T-cell (primary cell): ENCODE measurements at regions not wholly inside any gene's neighbourhood (a gene's known extent, or its start where the extent isn't known, plus 50 kb on each side); places are given as distances from the start of the nearest gene placed in this dataset.
"Not testable (repeated sequence)": the region's sequence is repeated elsewhere in the genome, so short reads cannot be mapped to it uniquely, and the experiment has no call there.

Experiments
- ATAC-seq, 4 experiments: fragments of 200-7000 bp in 3 of 4; fragments of 150-1000 bp in 1 of 4; cut with Tn5 transposase; replicated peaks in 1 of 4; 1 replicate in 3 of 4; 2 replicates in 1 of 4; pipeline ENCODE4 v1.10.0; 2021; ENCODE audit warnings: moderate library complexity in 3 of 4, mild to moderate bottlenecking in 2 of 4, moderate number of reproducible peaks in 1 of 4
- CTCF ChIA-PET, 2 donors: fragments of 300-600 bp; sonication (Branson Sonifier 250); formaldehyde crosslinking; loops; one replicate each; lab custom pipeline; 2022; ENCODE audit warnings: antibody characterized with exemption in 2 of 2; lab: Charles Lee
- POLR2A ChIA-PET, 2 donors: fragments of 300-600 bp; sonication (Branson Sonifier 250); formaldehyde crosslinking; loops; one replicate each; lab custom pipeline; 2022; ENCODE audit warnings: antibody characterized with exemption in 2 of 2; lab: Charles Lee
- DNase-seq, 35 experiments: peaks; one replicate each; pipeline versions ENCODE4 v3.0.0 to v3.0.0-alpha.2; 2013 to 2023
- H3K27ac ChIP-seq: one replicate; pipeline ENCODE4 v1.5.1; 2013; ENCODE audit warnings: low read length
- H3K27me3 ChIP-seq, 2 experiments: replicated peaks in 1 of 2; 1 replicate in 1 of 2; 2 replicates in 1 of 2; pipeline versions ENCODE4 v1.6.1 to v1.7.0; 2013; ENCODE audit warnings: low read length in 1 of 2, mixed read lengths in 1 of 2; ENCODE audit not compliant: control insufficient read depth in 2 of 2, insufficient read depth in 2 of 2; ENCODE audit errors: extremely low read depth in 1 of 2
- H3K36me3 ChIP-seq, 2 donors: 1 replicate in 1 of 2; 2 replicates in 1 of 2; pipeline versions ENCODE4 v1.6.1 to v1.7.0; 2013; ENCODE audit warnings: low read length in 1 of 2; ENCODE audit not compliant: control insufficient read depth in 2 of 2, insufficient read depth in 1 of 2; ENCODE audit errors: extremely low read depth in 1 of 2
- H3K4me1 ChIP-seq, 2 experiments: 1 replicate in 1 of 2; 2 replicates in 1 of 2; pipeline versions ENCODE4 v1.6.1 to v1.7.0; 2013; ENCODE audit warnings: low read length in 2 of 2, mixed read lengths in 1 of 2; ENCODE audit not compliant: insufficient read depth in 2 of 2, control insufficient read depth in 1 of 2; ENCODE audit errors: extremely low read depth in 1 of 2
- H3K4me3 ChIP-seq, 2 donors: 1 replicate in 1 of 2; 2 replicates in 1 of 2; pipeline versions ENCODE4 v1.5.1 to v1.7.0; 2013; ENCODE audit warnings: mild to moderate bottlenecking in 2 of 2, low read length in 1 of 2, moderate library complexity in 1 of 2; ENCODE audit not compliant: control insufficient read depth in 1 of 2; ENCODE audit errors: extremely low read depth in 1 of 2
- H3K9me3 ChIP-seq: 2 replicates; pipeline ENCODE4 v1.7.0; 2013
- H3K27ac Mint-ChIP-seq, 2 donors: one replicate each; pipeline ENCODE4 v1.8.0; 2020 to 2021; ENCODE audit warnings: mild to moderate bottlenecking in 2 of 2, mixed read lengths in 2 of 2
- H3K27me3 Mint-ChIP-seq, 2 donors: one replicate each; pipeline ENCODE4 v1.8.0; 2021 to 2022; ENCODE audit warnings: mixed read lengths in 2 of 2
- H3K36me3 Mint-ChIP-seq: one replicate; pipeline ENCODE4 v1.8.0; 2021; ENCODE audit warnings: mixed read lengths
- H3K4me1 Mint-ChIP-seq, 3 donors: one replicate each; pipeline ENCODE4 v1.8.0; 2020 to 2022; ENCODE audit warnings: mixed read lengths in 3 of 3, mild to moderate bottlenecking in 1 of 3
- H3K4me3 Mint-ChIP-seq, 3 donors: one replicate each; pipeline ENCODE4 v1.8.0; 2020 to 2022; ENCODE audit warnings: mild to moderate bottlenecking in 3 of 3, mixed read lengths in 3 of 3, moderate library complexity in 3 of 3
- H3K9me3 Mint-ChIP-seq, 3 donors: one replicate each; pipeline ENCODE4 v1.8.0; 2020 to 2022; ENCODE audit warnings: mixed read lengths in 3 of 3
- WGBS: methylation state at CpG from one replicate; pipeline ENCODE4 v1.1.5; 2013; ENCODE audit warnings: missing lambda C conversion rate; ENCODE audit not compliant: insufficient coverage; 5-methylcytosine and 5-hydroxymethylcytosine counted together

DNA sequence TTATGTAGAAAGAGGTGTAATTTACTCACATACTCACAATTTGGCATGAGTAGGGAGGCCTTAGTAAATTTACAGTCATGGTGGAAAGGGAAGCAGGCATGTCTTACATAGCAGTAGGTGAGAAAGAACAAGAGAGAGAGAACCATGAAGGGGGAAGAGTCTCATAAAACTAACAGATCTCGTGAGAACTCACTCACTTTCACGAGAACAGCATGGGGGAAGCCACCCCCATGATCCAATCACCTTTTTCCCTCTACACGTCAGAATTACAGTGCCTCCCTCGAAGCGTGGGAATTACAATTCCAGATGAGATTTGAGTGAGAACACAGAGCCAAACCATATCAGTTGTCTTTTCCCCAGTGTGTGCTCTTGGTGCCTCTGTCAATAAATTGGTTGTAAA lies 855.3 kb downstream of the TBL1XR1 start:
- Histone ChIP-seq H3K4me1 (no peaks in the 10 kb centered on the region), H3K27ac (no peak overlapping the region), H3K27me3 (no peaks in the 10 kb centered on the region), H3K36me3 (no peaks in the 10 kb centered on the region), H3K4me3 (no peak overlapping the region), H3K9me3 (no peaks in the 10 kb centered on the region)
- DNase-seq (no peak), ATAC-seq (no peak)
- ChIA-PET CTCF (no interaction called here), POLR2A (no interaction called here)
- H3K9me3 Mint-ChIP-seq, result peaks cover 0 to 16% (median 13%) of the 10 kb centered on the region in 3 donors
- no peaks in the 10 kb centered on the region for H3K4me1 Mint-ChIP-seq
- no peak overlapping the region for H3K27ac Mint-ChIP-seq
- no peaks in the 10 kb centered on the region for H3K36me3 Mint-ChIP-seq
- no peak overlapping the region for H3K4me3 Mint-ChIP-seq
- no CpG with 5 or more reads among the region's 5 CpGs for WGBS
- H3K27me3 Mint-ChIP-seq, result no peaks in the 10 kb centered on the region

DNA sequence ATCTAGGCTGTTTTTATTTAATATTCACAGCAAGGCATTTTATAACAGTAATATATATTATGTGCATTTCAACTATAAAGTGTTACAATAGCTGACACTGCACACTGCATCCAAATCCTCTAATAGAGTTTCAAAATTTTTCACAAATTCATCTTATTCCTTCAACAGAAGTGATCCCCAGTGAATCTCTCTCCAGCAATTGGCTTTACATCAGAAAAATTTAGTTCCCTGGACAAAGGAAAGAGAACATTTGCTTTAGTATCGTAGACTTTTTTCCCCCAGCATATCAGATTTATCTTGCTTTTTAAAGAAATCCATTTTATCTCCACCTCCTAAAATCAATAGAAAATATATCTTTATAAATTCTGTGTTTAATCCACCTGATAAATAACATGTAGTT lies 868.6 kb downstream of the TBL1XR1 start:
- Mint-ChIP-seq H3K4me1 (no peaks in the 10 kb centered on the region), H3K27me3 (no peaks in the 10 kb centered on the region), H3K27ac (no peak overlapping the region), H3K36me3 (no peaks in the 10 kb centered on the region), H3K4me3 (no peak overlapping the region), H3K9me3 (peaks cover 1 to 15% (median 8%) of the 10 kb centered on the region in 3 donors)
- H3K36me3 ChIP-seq, result no peaks in the 10 kb centered on the region
- POLR2A ChIA-PET, result no interaction called here
- H3K27ac ChIP-seq, result no peak overlapping the region
- H3K27me3 ChIP-seq, result no peaks in the 10 kb centered on the region
- no peak for DNase-seq
- no peaks in the 10 kb centered on the region for H3K4me1 ChIP-seq
- CTCF ChIA-PET, result no interaction called here
- WGBS, result no CpG with 5 or more reads among the region's 1 CpG
- no peak for ATAC-seq
- peaks cover 2% of the 10 kb centered on the region for H3K9me3 ChIP-seq
- H3K4me3 ChIP-seq, result no peak overlapping the region

DNA sequence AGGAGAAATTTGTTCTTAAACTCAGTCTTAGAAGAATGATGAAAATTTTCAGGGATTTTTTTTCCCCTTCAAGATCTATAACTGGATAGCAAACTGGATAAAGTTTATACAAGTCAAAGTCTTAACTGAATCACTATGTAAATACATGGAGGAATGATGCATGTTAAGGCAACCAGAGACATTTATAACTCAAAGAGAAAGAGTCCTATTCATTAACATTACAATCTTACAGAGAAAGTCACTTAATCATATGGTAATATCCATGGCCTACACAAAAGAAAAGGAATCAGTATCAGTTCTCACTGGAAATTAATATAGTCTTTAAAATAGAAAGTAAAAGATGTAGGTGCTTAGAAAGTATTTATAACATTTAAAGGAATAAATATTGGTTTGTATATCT lies 869.1 kb downstream of the TBL1XR1 start:
- ChIA-PET POLR2A (no interaction called here), CTCF (no interaction called here)
- no peak for DNase-seq

DNA sequence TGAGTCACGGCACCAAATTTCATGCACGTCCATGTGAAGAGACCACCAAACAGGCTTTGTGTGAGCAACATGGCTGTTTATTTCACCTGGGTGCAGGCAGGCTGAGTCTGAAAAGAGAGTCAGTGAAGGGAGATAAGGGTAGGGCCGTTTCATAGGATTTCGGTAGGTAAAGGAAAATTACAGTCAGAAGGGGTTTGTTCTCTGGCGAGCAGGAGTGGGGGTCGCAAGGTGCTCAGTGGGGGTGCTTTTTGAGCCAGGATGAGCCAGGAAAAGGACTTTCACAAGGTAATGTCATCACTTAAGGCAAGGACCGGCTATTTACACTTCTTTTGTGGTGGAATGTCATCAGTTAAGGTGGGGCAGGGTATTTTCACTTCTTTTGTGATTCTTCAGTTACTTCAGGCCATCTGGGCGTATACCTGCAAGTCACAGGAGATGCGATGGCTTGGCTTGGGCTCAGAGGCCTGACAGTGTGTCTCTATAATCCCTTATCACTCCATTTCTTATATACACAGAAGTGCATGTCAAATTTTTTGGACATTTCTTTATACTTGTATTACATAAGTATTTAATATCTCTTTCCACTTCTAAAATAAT lies 870.3 kb downstream of the TBL1XR1 start:
- H3K9me3 ChIP-seq, ATAC-seq, POLR2A ChIA-PET, DNase-seq, H3K4me1 Mint-ChIP-seq, H3K4me3 ChIP-seq, H3K36me3 ChIP-seq, H3K27ac ChIP-seq, H3K27me3 Mint-ChIP-seq, H3K4me3 Mint-ChIP-seq, H3K27ac Mint-ChIP-seq, H3K27me3 ChIP-seq, H3K36me3 Mint-ChIP-seq, H3K4me1 ChIP-seq, CTCF ChIA-PET: not testable (repeated sequence)
- H3K9me3 Mint-ChIP-seq, result peaks cover 4 to 22% (median 12%) of the 10 kb centered on the region in 3 donors
- WGBS, result 84% methylated on average over 4 of the region's 9 CpGs

More for the DNA sequence above, 869.1 kb downstream of the TBL1XR1 start:
- H3K27me3 ChIP-seq, result no peaks in the 10 kb centered on the region
- Mint-ChIP-seq H3K4me1 (no peaks in the 10 kb centered on the region), H3K36me3 (no peaks in the 10 kb centered on the region), H3K9me3 (peaks cover 3 to 19% (median 11%) of the 10 kb centered on the region in 3 donors), H3K27me3 (no peaks in the 10 kb centered on the region), H3K27ac (no peak overlapping the region), H3K4me3 (no peak overlapping the region)
- peaks cover 2% of the 10 kb centered on the region for H3K9me3 ChIP-seq
- no peaks in the 10 kb centered on the region for H3K36me3 ChIP-seq
- H3K4me1 ChIP-seq, result no peaks in the 10 kb centered on the region
- no peak overlapping the region for H3K27ac ChIP-seq
- H3K4me3 ChIP-seq, result no peak overlapping the region
- no peak for ATAC-seq

DNA sequence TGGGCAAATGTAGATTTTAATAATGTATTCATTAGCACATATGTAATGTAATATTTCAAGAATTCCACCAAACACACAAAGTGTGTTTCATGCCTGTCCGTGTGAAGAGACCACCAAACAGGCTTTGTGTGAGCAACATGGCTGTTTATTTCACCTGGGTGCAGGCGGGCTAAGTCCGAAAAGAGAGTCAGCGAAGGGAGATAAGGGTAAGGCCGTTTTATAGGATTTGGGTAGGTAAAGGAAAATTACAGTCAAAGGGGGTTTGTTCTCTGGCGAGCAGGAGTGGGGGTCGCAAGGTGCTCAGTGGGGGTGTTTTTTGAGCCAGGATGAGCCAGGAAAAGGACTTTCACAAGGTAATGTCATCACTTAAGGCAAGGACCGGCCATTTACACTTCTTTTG lies 875.8 kb downstream of the TBL1XR1 start:
- H3K4me3 ChIP-seq, POLR2A ChIA-PET, DNase-seq, H3K36me3 ChIP-seq, H3K4me1 Mint-ChIP-seq, H3K27me3 ChIP-seq, H3K4me3 Mint-ChIP-seq, H3K27ac Mint-ChIP-seq, H3K9me3 ChIP-seq, H3K4me1 ChIP-seq, H3K27me3 Mint-ChIP-seq, H3K36me3 Mint-ChIP-seq, H3K27ac ChIP-seq, CTCF ChIA-PET, ATAC-seq: not testable (repeated sequence)
- 76% methylated on average over 4 of the region's 8 CpGs for WGBS
- peaks cover 4 to 26% (median 18%) of the 10 kb centered on the region in 3 donors for H3K9me3 Mint-ChIP-seq

DNA sequence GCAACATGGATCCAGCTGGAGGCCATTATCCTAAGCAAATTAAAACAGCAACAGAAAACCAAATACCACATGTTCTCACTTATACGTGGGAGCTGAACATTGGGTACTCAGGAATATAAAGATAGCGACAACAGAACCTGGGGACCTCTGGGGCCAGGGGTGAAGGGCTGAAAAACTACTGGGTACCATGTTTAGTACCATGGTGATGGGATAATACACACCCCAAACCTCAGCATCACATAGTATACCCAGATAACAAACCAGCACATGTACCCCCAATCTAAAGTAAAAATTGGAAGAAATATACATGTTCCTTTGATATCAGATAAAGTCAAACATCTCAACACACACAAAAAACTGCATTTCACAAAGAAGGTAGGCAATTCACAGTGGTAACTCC lies 876.2 kb downstream of the TBL1XR1 start:
- no peak overlapping the region for H3K27ac ChIP-seq
- no peaks in the 10 kb centered on the region for H3K36me3 ChIP-seq
- ChIA-PET CTCF (no interaction called here), POLR2A (no interaction called here)
- no peak overlapping the region for H3K27ac Mint-ChIP-seq
- H3K27me3 Mint-ChIP-seq, result no peaks in the 10 kb centered on the region
- no peaks in the 10 kb centered on the region for H3K36me3 Mint-ChIP-seq
- H3K9me3 Mint-ChIP-seq, result peaks cover 4 to 26% (median 18%) of the 10 kb centered on the region in 3 donors
- DNase-seq (no peak), ATAC-seq (no peak)
- no peaks in the 10 kb centered on the region for H3K4me1 Mint-ChIP-seq
- WGBS, result 100% methylated on average over 1 of the region's 2 CpGs
- H3K4me3 ChIP-seq, result no peak overlapping the region
- no peak overlapping the region for H3K4me3 Mint-ChIP-seq
- no peaks in the 10 kb centered on the region for H3K4me1 ChIP-seq
- no peaks in the 10 kb centered on the region for H3K27me3 ChIP-seq
- H3K9me3 ChIP-seq, result no peaks in the 10 kb centered on the region

DNA sequence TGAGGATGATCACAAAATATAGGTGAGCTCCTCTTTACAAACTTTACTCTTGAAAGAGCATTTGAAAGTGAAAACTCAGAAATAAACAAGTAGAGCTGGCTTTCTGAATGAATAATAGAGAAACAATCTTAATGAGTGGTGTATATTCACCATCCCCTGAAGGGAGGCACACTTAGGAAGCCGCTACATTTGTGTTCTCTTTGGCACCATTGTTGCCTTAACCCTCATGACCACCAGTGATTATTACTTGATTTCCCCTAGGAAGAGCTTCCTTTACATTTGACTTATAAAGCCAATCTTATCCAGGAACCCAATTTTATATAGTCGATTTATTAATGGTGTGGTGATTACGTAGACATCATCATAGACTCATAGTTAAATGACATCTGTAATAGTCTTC lies 883.9 kb downstream of the TBL1XR1 start:
- no peak overlapping the region for H3K4me3 Mint-ChIP-seq
- no peak for DNase-seq
- H3K4me1 Mint-ChIP-seq, result no peaks in the 10 kb centered on the region
- no CpG with 5 or more reads among the region's 3 CpGs for WGBS
- ChIA-PET POLR2A (no interaction called here), CTCF (no interaction called here)
- no peak overlapping the region for H3K27ac ChIP-seq
- no peak overlapping the region for H3K4me3 ChIP-seq
- H3K9me3 ChIP-seq, result no peaks in the 10 kb centered on the region
- ATAC-seq, result no peak
- no peaks in the 10 kb centered on the region for H3K4me1 ChIP-seq
- H3K27ac Mint-ChIP-seq, result no peak overlapping the region
- no peaks in the 10 kb centered on the region for H3K27me3 Mint-ChIP-seq
- no peaks in the 10 kb centered on the region for H3K36me3 ChIP-seq
- peaks cover 4 to 5% (median 4%) of the 10 kb centered on the region in 3 donors for H3K9me3 Mint-ChIP-seq
- H3K36me3 Mint-ChIP-seq, result no peaks in the 10 kb centered on the region
- no peaks in the 10 kb centered on the region for H3K27me3 ChIP-seq
